ENCODE measurements at regions not wholly inside any gene's neighbourhood (a gene's known extent, or its start where the extent isn't known, plus 50 kb on each side); places are given as distances from the start of the nearest gene placed in this dataset.
"Not testable (repeated sequence)": the region's sequence is repeated elsewhere in the genome, so short reads cannot be mapped to it uniquely, and the experiment has no call there.

DNA sequence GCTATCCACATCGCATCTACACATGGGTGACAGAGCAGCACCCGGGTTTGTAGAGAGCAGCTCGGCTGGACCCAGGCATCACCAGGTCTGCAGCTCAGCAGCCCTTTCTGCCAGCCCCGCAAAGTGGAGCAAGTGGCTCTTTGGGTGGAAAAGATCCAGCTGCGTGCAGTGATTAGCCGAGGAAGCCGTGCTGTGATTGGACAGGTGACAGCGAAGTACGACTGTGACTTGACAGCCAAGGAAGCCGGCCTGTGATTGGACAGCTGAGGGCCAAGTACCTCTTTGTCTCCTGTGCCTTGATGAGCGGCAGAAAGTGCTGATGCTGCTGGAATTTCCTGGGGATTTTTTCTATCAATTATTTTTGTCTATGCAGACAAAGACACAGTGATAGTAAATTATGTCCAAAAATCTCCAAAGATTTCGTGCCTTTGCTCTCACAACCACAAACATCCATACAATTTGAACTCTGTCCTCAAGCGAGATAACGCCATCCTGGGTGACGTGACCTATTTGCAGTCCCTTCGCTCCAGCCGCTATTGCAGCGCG, 62.3 kb upstream of the GPR31 start:
- no peaks in the 10 kb centered on the region for H3K9me3 ChIP-seq (ENCODE audit: low read depth)
- no peak overlapping the region for H3K4me3 ChIP-seq
- no peak for DNase-seq (ENCODE audit: low read depth in 1 of 2, low spot score in 1 of 2)
- no peaks in the 10 kb centered on the region for H3K4me1 ChIP-seq (ENCODE audit: low read depth)
- H3K27ac ChIP-seq: no peak overlapping the region
- H3K27me3 ChIP-seq: no peaks in the 10 kb centered on the region
- no peak for TF ChIP-seq CTCF (IDR thresholded peaks at IDR 0.05; ENCODE audit: low read depth, low read length)
- H3K36me3 ChIP-seq: no peaks in the 10 kb centered on the region

- no peak for DNase-seq (ENCODE audit: low read depth in 1 of 2, low spot score in 1 of 2)
- H3K27me3 ChIP-seq: no peaks in the 10 kb centered on the region
- H3K4me3 ChIP-seq: no peak overlapping the region
- no peak overlapping the region for H3K27ac ChIP-seq
- H3K4me1 ChIP-seq (ENCODE audit: low read depth): no peaks in the 10 kb centered on the region
- no peaks in the 10 kb centered on the region for H3K9me3 ChIP-seq (ENCODE audit: low read depth)
- no peak for TF ChIP-seq CTCF (IDR thresholded peaks at IDR 0.05; ENCODE audit: low read depth, low read length)
- no peaks in the 10 kb centered on the region for H3K36me3 ChIP-seq
These were observed 63.8 kb upstream of the GPR31 start for GRCh38 chr6:167221400-167222201.

- not testable (repeated sequence) for DNase-seq (ENCODE audit: low read depth in 1 of 2, low spot score in 1 of 2); H3K4me1 ChIP-seq (ENCODE audit: low read depth); H3K27ac ChIP-seq; H3K27me3 ChIP-seq; H3K9me3 ChIP-seq (ENCODE audit: low read depth); H3K36me3 ChIP-seq; H3K4me3 ChIP-seq
These were observed 65.3 kb upstream of the UNC93A start for GRCh38 chr6:167225566-167226382.

- TF ChIP-seq CTCF (IDR thresholded peaks at IDR 0.05; ENCODE audit: low read depth, low read length): no peak
- Histone ChIP-seq H3K4me3 (no peak overlapping the region), H3K9me3 (ENCODE audit: low read depth) (no peaks in the 10 kb centered on the region), H3K27ac (no peak overlapping the region), H3K4me1 (ENCODE audit: low read depth) (no peaks in the 10 kb centered on the region), H3K36me3 (no peaks in the 10 kb centered on the region), H3K27me3 (peaks cover 5% of the 10 kb centered on the region)
- DNase-seq (ENCODE audit: low read depth in 1 of 2, low spot score in 1 of 2): no peak
These were observed 64.8 kb upstream of the UNC93A start for GRCh38 chr6:167226383-167226685.

- H3K4me1 ChIP-seq (ENCODE audit: low read depth): no peaks in the 10 kb centered on the region
- DNase-seq (ENCODE audit: low read depth in 1 of 2, low spot score in 1 of 2): no peak
- no peak overlapping the region for H3K27ac ChIP-seq
- no peak for TF ChIP-seq CTCF (IDR thresholded peaks at IDR 0.05; ENCODE audit: low read depth, low read length)
- H3K4me3 ChIP-seq: no peak overlapping the region
- no peaks in the 10 kb centered on the region for H3K36me3 ChIP-seq
- H3K27me3 ChIP-seq: peaks cover 5% of the 10 kb centered on the region
- no peaks in the 10 kb centered on the region for H3K9me3 ChIP-seq (ENCODE audit: low read depth)
These were observed 64.3 kb upstream of the UNC93A start for GRCh38 chr6:167226791-167227190.

DNA sequence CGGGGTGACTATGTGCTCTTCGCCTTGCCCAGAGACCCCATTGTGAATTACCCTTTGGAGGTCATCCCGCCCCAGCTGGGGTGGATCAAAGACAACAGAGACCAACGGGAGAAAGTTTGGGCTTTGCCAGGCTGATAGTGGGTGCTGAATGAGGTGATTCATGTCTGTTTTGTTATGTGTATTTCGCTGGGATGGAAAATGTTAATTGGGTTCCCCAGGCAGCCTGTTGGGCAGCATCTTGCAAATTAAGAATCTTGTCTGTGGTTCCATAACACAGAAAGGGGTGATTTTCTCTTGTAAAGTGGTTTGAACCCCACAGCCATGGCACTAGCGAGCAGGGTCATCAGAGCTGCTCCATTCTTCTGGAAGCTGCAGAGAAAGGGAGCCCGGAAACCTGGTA, 63.1 kb upstream of the UNC93A start:
- Histone ChIP-seq H3K4me3 (no peak overlapping the region), H3K27ac (no peak overlapping the region), H3K27me3 (peaks cover 5% of the 10 kb centered on the region), H3K9me3 (ENCODE audit: low read depth) (no peaks in the 10 kb centered on the region), H3K4me1 (ENCODE audit: low read depth) (peaks cover 11% of the 10 kb centered on the region), H3K36me3 (no peaks in the 10 kb centered on the region)
- TF ChIP-seq CTCF (IDR thresholded peaks at IDR 0.05; ENCODE audit: low read depth, low read length): no peak
- DNase-seq (ENCODE audit: low read depth in 1 of 2, low spot score in 1 of 2): no peak

Data from cardiac muscle cell (in vitro differentiated cells and primary cell).